ENCODE measurements at regions not wholly inside any gene's neighbourhood (a gene's known extent, or its start where the extent isn't known, plus 50 kb on each side); places are given as distances from the start of the nearest gene placed in this dataset.
"Not testable (repeated sequence)": the region's sequence is repeated elsewhere in the genome, so short reads cannot be mapped to it uniquely, and the experiment has no call there.

- no peak for DNase-seq
- Mint-ChIP-seq H3K36me3 (no peaks in the 10 kb centered on the region), H3K4me1 (no peaks in the 10 kb centered on the region), H3K27ac (no peak overlapping the region), H3K9me3 (peaks cover 0 to 5% (median 0%) of the 10 kb centered on the region in 6 donors), H3K27me3 (ENCODE audit: low read depth in 3 of 3) (peaks cover 1 to 3% (median 2%) of the 10 kb centered on the region in 3 donors), H3K4me3 (no peak overlapping the region)
These were observed 164.7 kb downstream of the MZT1 start for GRCh38 chr13:72562686-72563085.

DNA sequence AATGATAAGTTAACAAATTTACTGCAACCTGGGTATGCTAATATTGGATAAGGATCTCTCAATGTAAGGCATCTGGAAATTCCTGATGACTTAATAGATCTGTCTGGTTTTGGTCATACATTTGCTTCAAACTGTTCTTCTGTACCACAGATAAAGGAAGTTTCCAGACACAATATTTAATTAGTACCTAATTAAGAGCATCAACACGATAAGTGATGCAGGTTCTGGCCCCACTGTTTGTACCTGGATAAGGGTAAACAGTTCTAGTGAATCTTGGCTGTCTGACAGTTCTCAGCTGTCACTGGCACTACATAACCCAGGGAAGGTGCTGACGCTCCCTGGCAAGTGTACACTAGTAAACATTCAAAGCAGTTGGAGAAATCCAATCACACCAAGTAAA is 165.6 kb downstream of the MZT1 start:
- Mint-ChIP-seq H3K4me3 (no peak overlapping the region), H3K9me3 (peaks cover 0 to 5% (median 0%) of the 10 kb centered on the region in 6 donors), H3K4me1 (no peaks in the 10 kb centered on the region), H3K27me3 (ENCODE audit: low read depth in 3 of 3) (peaks cover 1 to 3% (median 2%) of the 10 kb centered on the region in 3 donors), H3K36me3 (no peaks in the 10 kb centered on the region), H3K27ac (no peak overlapping the region)
- DNase-seq = no peak

DNA sequence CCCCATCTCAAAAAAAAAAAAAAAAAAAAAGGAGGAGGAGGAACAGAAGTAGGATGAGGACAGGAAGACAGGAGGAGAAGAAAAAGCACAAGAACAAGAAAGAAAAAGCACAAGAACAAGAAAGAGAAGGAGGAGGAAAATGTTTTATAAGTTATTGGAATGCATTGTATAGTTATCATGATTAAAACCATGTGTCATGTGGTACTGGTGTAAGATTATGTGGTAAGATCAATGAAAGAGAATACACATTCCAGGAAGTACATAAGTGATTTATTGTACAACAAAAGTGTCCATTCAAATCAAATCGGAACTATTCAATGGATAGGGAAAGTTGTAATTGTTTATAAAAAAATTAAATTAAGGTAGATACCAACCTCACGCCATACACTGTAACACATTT is 167.7 kb downstream of the MZT1 start:
- H3K27ac Mint-ChIP-seq = no peak overlapping the region
- DNase-seq = no peak
- no peak overlapping the region for H3K4me3 Mint-ChIP-seq
- H3K4me1 Mint-ChIP-seq = no peaks in the 10 kb centered on the region
- peaks cover 0 to 6% (median under 1%) of the 10 kb centered on the region in 6 donors for H3K9me3 Mint-ChIP-seq
- H3K27me3 Mint-ChIP-seq (ENCODE audit: low read depth in 3 of 3) = peaks cover 1 to 3% (median 2%) of the 10 kb centered on the region in 3 donors
- no peaks in the 10 kb centered on the region for H3K36me3 Mint-ChIP-seq

- no peak for DNase-seq
- no peaks in the 10 kb centered on the region for H3K4me1 Mint-ChIP-seq
- H3K27me3 Mint-ChIP-seq (ENCODE audit: low read depth in 3 of 3) = peaks cover 0 to 2% (median 1%) of the 10 kb centered on the region in 3 donors
- H3K36me3 Mint-ChIP-seq = no peaks in the 10 kb centered on the region
- H3K9me3 Mint-ChIP-seq = peaks cover 0 to 6% (median 1%) of the 10 kb centered on the region in 6 donors
- H3K27ac Mint-ChIP-seq = no peak overlapping the region
- no peak overlapping the region for H3K4me3 Mint-ChIP-seq
These were observed 170.5 kb downstream of the MZT1 start for GRCh38 chr13:72556945-72557344.

DNA sequence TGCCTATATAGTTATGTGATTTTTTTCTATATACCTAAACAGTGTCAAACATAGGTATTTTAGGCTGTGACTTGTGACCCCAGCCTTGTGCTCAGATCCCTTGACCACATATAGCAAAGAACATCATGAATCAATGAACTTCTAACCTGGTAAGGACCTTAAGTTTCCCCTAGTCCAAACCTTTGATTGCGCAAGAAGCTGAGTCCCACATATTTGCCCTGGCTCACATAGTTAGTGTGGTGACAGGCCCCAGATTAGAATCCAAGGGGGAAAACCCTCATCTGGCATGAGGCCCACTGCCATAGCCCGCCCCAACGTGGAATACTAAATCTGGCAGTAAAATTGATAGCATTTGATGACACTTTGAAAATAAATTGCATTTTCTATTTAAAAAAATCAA is 171.8 kb downstream of the MZT1 start:
- Mint-ChIP-seq H3K4me1 (no peaks in the 10 kb centered on the region), H3K36me3 (no peaks in the 10 kb centered on the region), H3K27me3 (ENCODE audit: low read depth in 3 of 3) (peaks cover 0 to 1% (median 0%) of the 10 kb centered on the region in 3 donors), H3K9me3 (peaks cover 0 to 6% (median 1%) of the 10 kb centered on the region in 6 donors), H3K27ac (no peak overlapping the region), H3K4me3 (no peak overlapping the region)
- no peak for DNase-seq

- H3K4me3 Mint-ChIP-seq = no peak overlapping the region
- no peaks in the 10 kb centered on the region for H3K4me1 Mint-ChIP-seq
- H3K27ac Mint-ChIP-seq = no peak overlapping the region
- H3K27me3 Mint-ChIP-seq (ENCODE audit: low read depth in 3 of 3) = peaks cover 0 to 3% (median 2%) of the 10 kb centered on the region in 3 donors
- peaks cover 0 to 10% (median 5%) of the 10 kb centered on the region in 6 donors for H3K9me3 Mint-ChIP-seq
- DNase-seq = no peak
- no peaks in the 10 kb centered on the region for H3K36me3 Mint-ChIP-seq
These were observed 174.7 kb downstream of the MZT1 start for GRCh38 chr13:72552731-72553130.

DNA sequence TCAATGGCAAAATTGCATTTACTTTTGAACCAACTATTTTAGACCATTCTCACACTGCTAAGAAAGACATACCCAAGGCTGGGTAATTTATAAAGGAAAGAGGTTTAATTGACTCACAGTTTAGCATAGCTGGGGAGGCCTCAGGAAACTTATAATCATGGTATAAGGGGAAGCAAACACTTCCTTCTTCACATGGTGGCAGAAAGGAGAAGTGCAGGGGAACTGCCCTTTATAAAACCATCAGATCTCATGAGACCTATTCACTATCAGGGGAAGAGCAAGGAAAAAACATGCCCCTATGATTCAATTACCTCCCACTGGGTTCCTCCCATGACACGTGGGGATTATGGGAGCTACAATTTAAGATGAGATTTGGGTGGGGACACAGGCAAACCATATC is 181.5 kb downstream of the MZT1 start:
- not testable (repeated sequence) for H3K27ac Mint-ChIP-seq, DNase-seq
- peaks cover 0 to 21% (median 6%) of the 10 kb centered on the region in 6 donors for H3K9me3 Mint-ChIP-seq

DNA sequence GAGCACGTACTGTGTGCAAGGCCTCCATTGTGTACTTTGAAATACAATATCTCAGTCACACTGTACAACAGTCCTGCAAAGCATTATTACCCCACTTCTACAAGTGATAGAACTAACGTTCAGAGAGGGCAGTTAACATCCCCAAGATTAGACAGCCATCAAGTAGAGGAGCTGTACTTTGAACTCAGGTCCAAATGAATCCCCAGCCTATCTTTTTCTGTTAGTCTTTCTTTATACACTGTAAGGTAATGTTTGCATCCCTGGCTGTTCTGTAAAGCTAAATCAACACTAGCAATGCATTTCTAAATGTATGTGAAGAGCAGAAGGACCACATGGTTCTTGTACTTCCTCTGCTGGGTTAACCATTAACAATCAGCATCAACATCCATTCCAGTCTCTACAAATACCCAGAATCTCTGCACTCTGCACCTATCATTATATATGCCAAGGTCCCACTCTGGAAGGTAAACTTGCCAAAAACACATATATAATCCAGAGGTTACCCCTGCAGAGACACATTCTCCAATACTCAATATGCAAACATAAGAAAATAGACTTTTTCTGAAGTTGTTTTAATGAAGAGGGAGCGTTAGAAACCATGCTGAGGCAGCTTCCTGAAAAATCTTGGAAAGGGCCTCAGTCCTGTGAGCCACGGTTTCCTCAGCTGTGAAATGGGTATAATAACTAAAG is 182.3 kb downstream of the MZT1 start:
- H3K4me1 Mint-ChIP-seq = no peaks in the 10 kb centered on the region
- H3K36me3 Mint-ChIP-seq = no peaks in the 10 kb centered on the region
- H3K27ac Mint-ChIP-seq = no peak overlapping the region
- DNase-seq = no peak
- no peak overlapping the region for H3K4me3 Mint-ChIP-seq
- peaks cover 0 to 3% (median 3%) of the 10 kb centered on the region in 3 donors for H3K27me3 Mint-ChIP-seq (ENCODE audit: low read depth in 3 of 3)
- H3K9me3 Mint-ChIP-seq = peaks cover 0 to 18% (median 6%) of the 10 kb centered on the region in 6 donors

More for the DNA sequence above, 181.5 kb downstream of the MZT1 start:
- not testable (repeated sequence) for H3K27me3 Mint-ChIP-seq (ENCODE audit: low read depth in 3 of 3); H3K4me3 Mint-ChIP-seq; H3K4me1 Mint-ChIP-seq; H3K36me3 Mint-ChIP-seq

- no peak overlapping the region for H3K4me3 Mint-ChIP-seq
- H3K36me3 Mint-ChIP-seq = no peaks in the 10 kb centered on the region
- H3K9me3 Mint-ChIP-seq = peaks cover 0 to 18% (median 4%) of the 10 kb centered on the region in 6 donors
- no peak overlapping the region for H3K27ac Mint-ChIP-seq
- peaks cover 0 to 3% (median 3%) of the 10 kb centered on the region in 3 donors for H3K27me3 Mint-ChIP-seq (ENCODE audit: low read depth in 3 of 3)
- H3K4me1 Mint-ChIP-seq = no peaks in the 10 kb centered on the region
- DNase-seq = no peak
These were observed 183.4 kb downstream of the MZT1 start for GRCh38 chr13:72544042-72544441.

- Mint-ChIP-seq H3K9me3 (peaks cover 0 to 13% (median 2%) of the 10 kb centered on the region in 6 donors), H3K4me3 (no peak overlapping the region), H3K36me3 (no peaks in the 10 kb centered on the region), H3K4me1 (no peaks in the 10 kb centered on the region), H3K27ac (no peak overlapping the region), H3K27me3 (ENCODE audit: low read depth in 3 of 3) (peaks cover 0 to 2% (median 0%) of the 10 kb centered on the region in 3 donors)
- no peak for DNase-seq
These were observed 185.2 kb downstream of the MZT1 start for GRCh38 chr13:72542241-72542640.

DNA sequence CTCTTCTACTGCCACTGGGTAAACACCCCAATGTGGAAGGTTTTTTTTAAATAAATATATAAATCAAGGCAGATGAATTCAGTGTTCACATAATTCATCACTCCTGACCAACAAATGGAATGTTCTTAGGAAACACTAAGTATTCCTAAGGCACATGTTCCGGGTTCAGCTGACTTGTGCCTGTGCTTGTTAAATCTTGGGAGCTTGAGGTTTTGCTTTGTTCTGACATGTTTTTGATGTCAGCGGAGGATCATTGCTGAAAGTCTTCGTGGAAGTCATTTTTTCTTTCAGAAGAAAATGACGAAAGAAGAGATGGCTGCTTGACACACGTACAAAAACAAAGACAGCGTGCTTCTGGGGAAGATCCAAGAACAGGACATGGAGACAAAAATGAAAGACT is 185.8 kb downstream of the MZT1 start:
- peaks cover 0 to 2% (median 0%) of the 10 kb centered on the region in 3 donors for H3K27me3 Mint-ChIP-seq (ENCODE audit: low read depth in 3 of 3)
- H3K9me3 Mint-ChIP-seq = peaks cover 0 to 12% (median 1%) of the 10 kb centered on the region in 6 donors
- no peaks in the 10 kb centered on the region for H3K36me3 Mint-ChIP-seq
- H3K4me1 Mint-ChIP-seq = no peaks in the 10 kb centered on the region
- no peak overlapping the region for H3K4me3 Mint-ChIP-seq
- no peak for DNase-seq
- H3K27ac Mint-ChIP-seq = no peak overlapping the region

DNA sequence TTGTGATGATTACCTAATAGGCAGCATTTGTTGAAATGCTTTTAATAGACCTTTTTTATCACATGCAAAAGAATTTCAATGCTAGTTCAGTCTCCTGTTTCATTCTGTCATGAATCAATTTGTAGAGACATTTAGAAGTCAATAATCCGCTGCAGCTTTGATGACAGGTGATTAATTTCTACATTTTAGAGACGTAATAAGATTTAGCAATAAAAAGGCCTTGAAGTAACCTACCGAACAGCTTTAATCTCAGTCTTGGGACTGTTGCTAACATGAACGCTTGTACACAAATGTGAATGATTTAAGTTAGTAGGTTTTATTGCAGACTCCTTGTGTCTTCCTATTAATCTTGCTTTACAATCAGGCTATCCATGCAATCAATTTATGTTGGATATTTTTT is 186.5 kb downstream of the MZT1 start:
- H3K27me3 Mint-ChIP-seq (ENCODE audit: low read depth in 3 of 3) = peaks cover 0 to 2% (median 0%) of the 10 kb centered on the region in 3 donors
- no peak overlapping the region for H3K4me3 Mint-ChIP-seq

DNA sequence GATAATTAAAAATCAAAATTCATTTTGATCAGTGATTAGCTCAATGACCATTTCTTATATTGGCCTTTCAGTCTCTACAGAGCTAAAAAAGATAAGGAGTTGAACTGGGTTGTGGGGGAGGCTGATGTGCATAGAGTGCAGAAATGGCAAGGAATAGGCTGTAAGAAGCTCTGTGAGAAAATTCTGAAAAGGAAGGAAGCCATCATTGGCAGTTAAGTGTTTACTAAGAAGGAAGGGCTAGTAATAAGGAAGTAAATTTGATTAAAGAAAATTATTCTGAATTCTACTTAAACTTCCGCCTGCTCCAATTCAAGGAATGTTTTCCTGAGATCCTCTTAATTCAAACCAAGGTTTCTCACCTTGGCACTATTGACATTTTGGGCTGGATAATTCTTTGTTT is 187.5 kb downstream of the MZT1 start:
- Mint-ChIP-seq H3K27me3 (ENCODE audit: low read depth in 3 of 3) (peaks cover 0 to 2% (median 0%) of the 10 kb centered on the region in 3 donors), H3K9me3 (peaks cover 0 to 12% (median 3%) of the 10 kb centered on the region in 6 donors), H3K27ac (no peak overlapping the region), H3K4me1 (no peaks in the 10 kb centered on the region), H3K4me3 (no peak overlapping the region), H3K36me3 (no peaks in the 10 kb centered on the region)
- DNase-seq = no peak

More for the DNA sequence above, 186.5 kb downstream of the MZT1 start:
- Mint-ChIP-seq H3K9me3 (peaks cover 0 to 12% (median 2%) of the 10 kb centered on the region in 6 donors), H3K27ac (no peak overlapping the region), H3K36me3 (no peaks in the 10 kb centered on the region), H3K4me1 (no peaks in the 10 kb centered on the region)
- DNase-seq = no peak

DNA sequence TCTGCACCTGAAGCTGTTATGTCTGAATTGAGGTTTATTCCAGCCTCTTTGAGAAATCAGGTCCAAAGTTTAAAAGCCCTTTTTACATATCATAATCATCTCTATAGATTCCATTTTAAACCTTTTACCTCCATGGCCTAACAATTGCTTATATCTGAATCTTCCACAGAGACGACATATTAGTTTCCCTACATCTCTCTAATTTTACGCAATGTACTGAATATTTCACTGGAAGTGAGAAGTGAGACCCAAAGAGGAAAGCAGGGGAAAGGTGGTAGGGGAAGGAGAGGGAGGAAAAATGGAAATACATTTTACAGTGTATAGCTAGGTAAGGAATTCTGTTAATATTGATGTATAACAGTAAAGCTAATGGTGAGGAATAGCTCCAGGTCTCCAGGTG is 189.6 kb downstream of the MZT1 start:
- H3K27me3 Mint-ChIP-seq (ENCODE audit: low read depth in 3 of 3) = peaks cover 0 to 2% (median 2%) of the 10 kb centered on the region in 3 donors
- no peak overlapping the region for H3K27ac Mint-ChIP-seq
- H3K9me3 Mint-ChIP-seq = peaks cover 0 to 12% (median 6%) of the 10 kb centered on the region in 6 donors
- no peaks in the 10 kb centered on the region for H3K4me1 Mint-ChIP-seq
- H3K4me3 Mint-ChIP-seq = no peak overlapping the region
- DNase-seq = no peak
- H3K36me3 Mint-ChIP-seq = no peaks in the 10 kb centered on the region

GRCh38 chr13:72537395-72537780 is 190.0 kb downstream of the MZT1 start:
- H3K27me3 Mint-ChIP-seq (ENCODE audit: low read depth in 3 of 3) = peaks cover 0 to 2% (median 0%) of the 10 kb centered on the region in 3 donors
- H3K4me1 Mint-ChIP-seq = no peaks in the 10 kb centered on the region
- no peak overlapping the region for H3K27ac Mint-ChIP-seq
- no peak overlapping the region for H3K4me3 Mint-ChIP-seq
- peaks cover 0 to 12% (median 6%) of the 10 kb centered on the region in 6 donors for H3K9me3 Mint-ChIP-seq
- DNase-seq = no peak
- no peaks in the 10 kb centered on the region for H3K36me3 Mint-ChIP-seq
